Glutamatergic neuron (in vitro differentiated cells): ENCODE measurements at regions not wholly inside any gene's neighbourhood (a gene's known extent, or its start where the extent isn't known, plus 50 kb on each side); places are given as distances from the start of the nearest gene placed in this dataset.

ENCODE experiments used
- DNase-seq: peaks from one replicate; pipeline ENCODE4 v3.0.0; 2022
- H3K27ac Mint-ChIP-seq: one replicate; pipeline ENCODE4 v1.8.0; 2020; ENCODE audit warnings: mild to moderate bottlenecking, mixed read lengths, inconsistent platforms; ENCODE audit not compliant: unreplicated experiment
- H3K27me3 Mint-ChIP-seq: one replicate; pipeline ENCODE4 v1.8.0; 2020; ENCODE audit warnings: mild to moderate bottlenecking, moderate library complexity, mixed read lengths, inconsistent platforms; ENCODE audit not compliant: unreplicated experiment
- H3K36me3 Mint-ChIP-seq: one replicate; pipeline ENCODE4 v1.8.0; 2020; ENCODE audit warnings: mild to moderate bottlenecking, mixed read lengths, inconsistent platforms; ENCODE audit not compliant: unreplicated experiment
- H3K4me1 Mint-ChIP-seq: one replicate; pipeline ENCODE4 v1.8.0; 2020; ENCODE audit warnings: mild to moderate bottlenecking, low read depth, mixed read lengths, inconsistent platforms; ENCODE audit not compliant: unreplicated experiment
- H3K4me3 Mint-ChIP-seq: one replicate; pipeline ENCODE4 v1.8.0; 2020; ENCODE audit warnings: mild to moderate bottlenecking, mixed read lengths, inconsistent platforms; ENCODE audit not compliant: unreplicated experiment
- H3K9me3 Mint-ChIP-seq: one replicate; pipeline ENCODE4 v1.8.0; 2020; ENCODE audit warnings: mild to moderate bottlenecking, moderate library complexity, mixed read lengths, inconsistent platforms; ENCODE audit not compliant: unreplicated experiment
- CTCF ChIP-seq: fragments of 200-600 bp; sonication (generic); IDR thresholded peaks from one replicate; pipeline ENCODE4 v1.5.0; 2021; ENCODE audit not compliant: partially characterized antibody, unreplicated experiment

- Mint-ChIP-seq H3K4me3 (no peak overlapping the region), H3K4me1 (peaks cover 11% of the 10 kb centered on the region), H3K27ac (peak overlapping the region; percentile 24), H3K9me3 (peaks cover 5% of the 10 kb centered on the region), H3K27me3 (peaks cover 9% of the 10 kb centered on the region), H3K36me3 (no peaks in the 10 kb centered on the region)
- no peak for TF ChIP-seq CTCF
- no peak for DNase-seq
Measured at GRCh38 chr13:86562866-86563265, 763.6 kb upstream of the SLITRK6 start.

- Mint-ChIP-seq H3K9me3 (peaks cover 5% of the 10 kb centered on the region), H3K27ac (peak overlapping the region; percentile 24), H3K4me3 (no peak overlapping the region), H3K27me3 (peaks cover 9% of the 10 kb centered on the region), H3K36me3 (no peaks in the 10 kb centered on the region), H3K4me1 (peaks cover 11% of the 10 kb centered on the region)
- no peak for TF ChIP-seq CTCF
- DNase-seq: no peak
Measured at GRCh38 chr13:86563308-86563707, 764.1 kb upstream of the SLITRK6 start.

- H3K36me3 Mint-ChIP-seq: no peaks in the 10 kb centered on the region
- no peak for DNase-seq
- H3K27me3 Mint-ChIP-seq: peaks cover 4% of the 10 kb centered on the region
- peaks cover 2% of the 10 kb centered on the region for H3K9me3 Mint-ChIP-seq
- H3K4me3 Mint-ChIP-seq: no peak overlapping the region
- TF ChIP-seq CTCF: no peak
- no peak overlapping the region for H3K27ac Mint-ChIP-seq
- H3K4me1 Mint-ChIP-seq: no peaks in the 10 kb centered on the region
Measured at GRCh38 chr13:86567119-86567518, 767.9 kb upstream of the SLITRK6 start.

GRCh38 chr13:86569119-86569518 lies 769.9 kb upstream of the SLITRK6 start:
- H3K9me3 Mint-ChIP-seq: peaks cover 2% of the 10 kb centered on the region
- H3K4me1 Mint-ChIP-seq: no peaks in the 10 kb centered on the region
- H3K27ac Mint-ChIP-seq: no peak overlapping the region
- no peaks in the 10 kb centered on the region for H3K36me3 Mint-ChIP-seq
- H3K27me3 Mint-ChIP-seq: peaks cover 3% of the 10 kb centered on the region
- no peak overlapping the region for H3K4me3 Mint-ChIP-seq
- DNase-seq: no peak
- no peak for TF ChIP-seq CTCF

- TF ChIP-seq CTCF: no peak
- H3K9me3 Mint-ChIP-seq: peaks cover 2% of the 10 kb centered on the region
- H3K4me1 Mint-ChIP-seq: no peaks in the 10 kb centered on the region
- no peak overlapping the region for H3K27ac Mint-ChIP-seq
- H3K4me3 Mint-ChIP-seq: no peak overlapping the region
- H3K27me3 Mint-ChIP-seq: peaks cover 3% of the 10 kb centered on the region
- DNase-seq: no peak
- no peaks in the 10 kb centered on the region for H3K36me3 Mint-ChIP-seq
Measured at GRCh38 chr13:86569974-86570373, 770.8 kb upstream of the SLITRK6 start.
